Ovary (tissue), 7 donors: ENCODE measurements at regions not wholly inside any gene's neighbourhood (a gene's known extent, or its start where the extent isn't known, plus 50 kb on each side); places are given as distances from the start of the nearest gene placed in this dataset.

Experiments
- DNase-seq, 5 donors: peaks; one replicate each; pipeline ENCODE4 v3.0.0-alpha.2; 2019 to 2020
- H3K27ac ChIP-seq, 2 donors: fragments of 200-600 bp; one replicate each; pipeline versions ENCODE4 v1.5.1 to v1.8.0; 2019 to 2022
- H3K27me3 ChIP-seq: fragments of 200-600 bp; one replicate; pipeline ENCODE4 v1.8.0; 2022
- H3K36me3 ChIP-seq: fragments of 200-600 bp; sonication (generic); one replicate; pipeline ENCODE4 v1.5.1; 2019
- H3K4me1 ChIP-seq: one replicate; pipeline ENCODE4 v1.8.1; 2013; ENCODE audit warnings: mild to moderate bottlenecking, moderate library complexity; ENCODE audit not compliant: insufficient read depth
- H3K4me3 ChIP-seq: fragments of 200-600 bp; sonication (generic); one replicate; pipeline ENCODE4 v1.5.1; 2017
- H3K9me3 ChIP-seq, 2 donors: fragments of 200-600 bp in 1 of 2; sonication (generic) in 1 of 2; one replicate each; pipeline versions ENCODE4 v1.5.1 to v1.8.1; 2013 to 2019; ENCODE audit warnings: mild to moderate bottlenecking in 1 of 2, moderate library complexity in 1 of 2
- EP300 ChIP-seq: sonication (generic); formaldehyde crosslinking; IDR thresholded peaks from one replicate; pipeline ENCODE4 v1.6.1; 2017; ENCODE audit warnings: antibody characterized with exemption
- POLR2A ChIP-seq: fragments of 450-650 bp; IDR thresholded peaks from one replicate; pipeline ENCODE4 v1.6.1; 2017; ENCODE audit warnings: antibody characterized with exemption, mild to moderate bottlenecking, moderate library complexity
- WGBS, 3 donors: extraction: QIAGEN DNeasy Blood & Tissue Kit in 1 of 3; methylation state at CpG; one replicate each; pipeline versions ENCODE4 v1.1.5 to v1.1.7; 2013 to 2017; 5-methylcytosine and 5-hydroxymethylcytosine counted together
- intact Hi-C, 4 donors: fragments of 100-400 bp; cut with DNase I; formaldehyde crosslinking; loops; one replicate each; pipeline versions ENCODE4 v1.11.0 to v1.15.1; 2022 to 2023
- TF ChIP-seq, protein P1 (sequence below), 3 donors: fragments of 450-650 bp in 2 of 3; fragments of 200-600 bp in 1 of 3; IDR thresholded peaks; one replicate each; pipeline versions ENCODE4 v1.5.1 to v1.8.0; 2016 to 2022; ENCODE audit warnings: antibody characterized with exemption in 3 of 3, mild to moderate bottlenecking in 1 of 3
- donor health status: DM: no; HTN: no; CAD: no; lungs with moderate emphysema.
- donor health status: DM: no; HTN: no; CAD: no.
- donor health status: Bipolar disorder and iron deficiency.
- donor health status: DM: no; HTN: no; CAD: no.
- donor health status: DM: yes; HTN: yes; CAD: no.

DNA sequence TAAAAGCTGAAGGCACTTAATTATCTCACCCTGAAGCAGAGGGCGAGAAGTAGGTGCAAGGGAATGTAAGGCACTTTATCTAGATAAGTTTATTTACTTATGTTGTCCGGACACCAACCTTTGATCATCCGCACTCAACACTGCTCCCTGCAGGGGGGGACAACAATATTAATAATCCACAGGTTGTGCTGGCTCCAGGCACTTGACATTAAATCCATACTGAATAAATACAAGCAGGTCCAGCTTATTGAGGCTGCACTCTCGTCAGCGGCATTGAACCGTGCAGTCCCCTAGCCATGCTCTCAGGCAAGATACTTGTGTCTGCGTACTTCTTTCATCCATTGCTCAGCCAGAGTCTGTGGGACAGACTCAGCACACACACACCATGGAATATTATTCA, 374.5 kb upstream of the NBEA start:
- Histone ChIP-seq H3K27ac (no peak overlapping the region), H3K4me1 (no peaks in the 10 kb centered on the region), H3K9me3 (no peaks in the 10 kb centered on the region), H3K4me3 (no peak overlapping the region), H3K36me3 (no peaks in the 10 kb centered on the region), H3K27me3 (no peaks in the 10 kb centered on the region)
- DNase-seq = no peak
- WGBS, 3 donors = 61 to 84% (median 70%) methylated on average over 7 of the region's 7 CpGs
- TF ChIP-seq, protein P1, sequence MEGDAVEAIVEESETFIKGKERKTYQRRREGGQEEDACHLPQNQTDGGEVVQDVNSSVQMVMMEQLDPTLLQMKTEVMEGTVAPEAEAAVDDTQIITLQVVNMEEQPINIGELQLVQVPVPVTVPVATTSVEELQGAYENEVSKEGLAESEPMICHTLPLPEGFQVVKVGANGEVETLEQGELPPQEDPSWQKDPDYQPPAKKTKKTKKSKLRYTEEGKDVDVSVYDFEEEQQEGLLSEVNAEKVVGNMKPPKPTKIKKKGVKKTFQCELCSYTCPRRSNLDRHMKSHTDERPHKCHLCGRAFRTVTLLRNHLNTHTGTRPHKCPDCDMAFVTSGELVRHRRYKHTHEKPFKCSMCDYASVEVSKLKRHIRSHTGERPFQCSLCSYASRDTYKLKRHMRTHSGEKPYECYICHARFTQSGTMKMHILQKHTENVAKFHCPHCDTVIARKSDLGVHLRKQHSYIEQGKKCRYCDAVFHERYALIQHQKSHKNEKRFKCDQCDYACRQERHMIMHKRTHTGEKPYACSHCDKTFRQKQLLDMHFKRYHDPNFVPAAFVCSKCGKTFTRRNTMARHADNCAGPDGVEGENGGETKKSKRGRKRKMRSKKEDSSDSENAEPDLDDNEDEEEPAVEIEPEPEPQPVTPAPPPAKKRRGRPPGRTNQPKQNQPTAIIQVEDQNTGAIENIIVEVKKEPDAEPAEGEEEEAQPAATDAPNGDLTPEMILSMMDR (IDR thresholded peaks at IDR 0.05) = no peak
- TF ChIP-seq EP300 (no peak), POLR2A (no peak)
- intact Hi-C loops = no loop called here

DNA sequence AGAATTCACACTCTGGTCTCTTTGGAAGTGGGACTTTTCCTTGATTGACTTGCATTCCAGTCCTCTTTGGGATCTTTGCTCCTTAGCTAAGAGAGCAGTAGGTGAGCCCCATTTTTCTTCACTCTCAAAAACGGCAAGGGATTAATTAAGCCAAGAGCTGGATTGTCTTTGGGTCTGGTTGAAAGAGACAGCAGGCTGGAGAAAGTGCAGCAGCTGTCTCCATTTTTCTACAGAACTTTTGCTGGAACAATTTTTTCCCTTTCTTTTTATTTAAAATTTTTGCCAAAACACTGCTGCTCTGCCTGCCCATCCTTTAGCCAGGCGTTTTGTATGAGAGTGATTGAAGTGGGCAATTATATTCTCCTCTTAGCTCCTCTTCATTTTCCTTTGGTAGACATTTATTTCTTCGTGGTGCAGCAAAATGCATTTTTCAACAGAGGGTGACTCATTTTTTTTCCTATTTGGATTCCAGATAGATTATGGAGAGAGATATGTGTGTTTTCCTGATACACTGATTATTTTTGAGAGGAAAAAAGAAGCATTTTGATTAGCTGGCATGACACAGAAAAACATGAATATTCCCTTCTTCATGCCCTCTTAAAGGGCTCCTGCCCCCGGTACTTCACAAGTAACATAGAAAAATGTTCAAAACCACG, 371.2 kb upstream of the NBEA start:
- H3K4me1 ChIP-seq = no peaks in the 10 kb centered on the region
- no peaks in the 10 kb centered on the region for H3K27me3 ChIP-seq
- no peaks in the 10 kb centered on the region for H3K9me3 ChIP-seq
- intact Hi-C loops = no loop called here
- no peak for DNase-seq
- TF ChIP-seq EP300 = no peak
- TF ChIP-seq, protein P1 (IDR thresholded peaks at IDR 0.05) = no peak
- no peak for TF ChIP-seq POLR2A
- WGBS, 3 donors = 49 to 56% (median 54%) methylated on average over 5 of the region's 5 CpGs
- H3K27ac ChIP-seq = no peak overlapping the region
- no peaks in the 10 kb centered on the region for H3K36me3 ChIP-seq
- no peak overlapping the region for H3K4me3 ChIP-seq

DNA sequence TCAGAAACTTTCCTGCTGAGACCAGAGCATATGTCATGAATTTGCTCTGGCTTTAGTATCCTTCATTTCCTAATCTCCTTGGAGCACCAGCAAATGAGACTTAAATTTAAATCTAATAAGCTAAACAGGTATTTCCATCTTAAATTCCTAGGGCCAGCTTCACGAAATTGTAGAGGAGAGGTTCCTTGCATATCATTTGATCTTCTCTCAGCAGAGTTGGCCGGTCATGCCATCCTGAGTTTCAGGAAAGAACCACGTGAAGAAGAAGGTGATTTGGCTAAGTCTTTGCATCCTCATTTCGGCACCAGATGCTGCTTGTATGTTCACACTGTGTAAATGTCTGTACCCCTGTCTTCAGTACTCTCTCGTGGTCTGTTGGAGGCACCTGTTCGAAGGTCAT, 370.4 kb upstream of the NBEA start:
- Histone ChIP-seq H3K27ac (no peak overlapping the region), H3K9me3 (no peaks in the 10 kb centered on the region), H3K36me3 (no peaks in the 10 kb centered on the region), H3K4me1 (no peaks in the 10 kb centered on the region), H3K4me3 (no peak overlapping the region), H3K27me3 (no peaks in the 10 kb centered on the region)
- no peak for DNase-seq
- TF ChIP-seq, protein P1 (IDR thresholded peaks at IDR 0.05) = no peak
- no peak for TF ChIP-seq EP300
- no peak for TF ChIP-seq POLR2A
- 79 to 88% (median 83%) methylated on average over 6 of the region's 6 CpGs for WGBS, 3 donors
- intact Hi-C loops = no loop called here

DNA sequence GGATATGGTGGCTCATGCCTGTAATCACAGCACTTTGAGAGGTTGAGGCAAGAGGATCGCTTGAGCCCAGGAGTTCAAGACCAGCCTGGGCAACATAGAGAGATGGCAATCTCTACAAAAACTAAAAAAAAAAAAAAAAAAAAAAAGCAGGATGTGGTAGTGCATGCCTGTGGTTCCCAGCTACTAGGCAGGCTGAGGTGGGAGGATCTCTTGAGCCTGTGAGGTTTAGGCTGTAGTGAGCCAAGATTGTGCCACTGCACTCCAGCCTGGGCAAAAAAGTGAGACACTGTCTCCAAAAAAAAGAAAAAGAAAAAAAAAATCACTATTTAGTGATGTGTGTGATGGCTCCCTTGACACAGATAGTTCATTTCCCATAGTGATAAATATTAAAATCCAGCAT, 365.0 kb upstream of the NBEA start:
- TF ChIP-seq, protein P1 (IDR thresholded peaks at IDR 0.05) = no peak
- no peak for TF ChIP-seq POLR2A
- no peak for TF ChIP-seq EP300
- 94 to 100% (median 95%) methylated on average over 1 of the region's 1 CpG for WGBS, 3 donors
- intact Hi-C loops = no loop called here

More for the DNA sequence above, 365.0 kb upstream of the NBEA start:
- Histone ChIP-seq H3K27me3 (no peaks in the 10 kb centered on the region), H3K4me1 (no peaks in the 10 kb centered on the region), H3K36me3 (no peaks in the 10 kb centered on the region), H3K27ac (no peak overlapping the region), H3K9me3 (no peaks in the 10 kb centered on the region), H3K4me3 (no peak overlapping the region)
- no peak for DNase-seq
